ENCODE measurements at regions not wholly inside any gene's neighbourhood (a gene's known extent, or its start where the extent isn't known, plus 50 kb on each side); places are given as distances from the start of the nearest gene placed in this dataset.
"Not testable (repeated sequence)": the region's sequence is repeated elsewhere in the genome, so short reads cannot be mapped to it uniquely, and the experiment has no call there.

DNA sequence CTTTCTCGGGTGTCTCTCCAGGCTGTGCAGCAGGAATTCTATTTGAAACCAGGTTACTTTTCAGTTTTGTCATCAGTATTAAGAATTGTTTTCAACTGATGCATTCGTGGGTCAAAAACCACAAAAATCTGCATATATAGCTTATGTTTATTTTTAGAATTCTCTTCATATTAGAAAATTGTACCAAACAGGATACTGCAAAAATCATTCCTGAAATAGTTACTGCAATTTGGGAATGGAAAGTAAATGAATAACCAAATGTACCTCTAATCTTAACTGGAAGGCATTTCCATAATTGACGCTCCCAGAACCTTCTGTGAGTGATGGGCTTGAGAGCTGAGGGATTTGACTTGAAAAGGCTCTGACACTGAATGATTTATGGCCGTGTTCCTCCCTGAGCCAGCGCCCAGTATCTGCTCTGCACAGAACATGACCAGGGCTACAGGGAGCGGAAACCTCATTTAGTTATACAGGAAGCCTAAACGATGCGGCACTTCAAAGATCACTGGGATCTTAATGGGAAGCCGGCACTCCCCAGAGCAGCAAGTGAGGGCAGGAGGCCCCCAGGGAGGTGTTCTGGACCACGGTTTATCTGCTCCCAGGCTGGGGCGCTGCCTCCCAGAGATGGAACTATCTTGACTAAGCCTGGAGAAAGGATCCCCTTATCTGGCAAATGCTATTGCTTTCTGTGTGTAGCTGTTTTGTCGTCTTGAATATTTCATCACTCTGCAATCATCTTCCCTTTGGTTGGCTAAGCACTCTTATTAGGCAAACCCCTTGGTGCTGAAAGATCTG lies 446.0 kb downstream of the QKI start:
- DNase-seq: peak; percentile 28
- Histone ChIP-seq H3K36me3 (replicated peaks) (no peaks in the 10 kb centered on the region), H3K27me3 (replicated peaks) (no peaks in the 10 kb centered on the region), H3K27ac (no peak overlapping the region), H3K4me3 (ENCODE audit: low read depth, low read length) (peak overlapping the region; percentile 24)
- in situ Hi-C loops (cut with HindIII; ENCODE audit: low pct_ligation_motif_present, low sequenced_read_pairs): no loop called here
- TF ChIP-seq, protein P1, sequence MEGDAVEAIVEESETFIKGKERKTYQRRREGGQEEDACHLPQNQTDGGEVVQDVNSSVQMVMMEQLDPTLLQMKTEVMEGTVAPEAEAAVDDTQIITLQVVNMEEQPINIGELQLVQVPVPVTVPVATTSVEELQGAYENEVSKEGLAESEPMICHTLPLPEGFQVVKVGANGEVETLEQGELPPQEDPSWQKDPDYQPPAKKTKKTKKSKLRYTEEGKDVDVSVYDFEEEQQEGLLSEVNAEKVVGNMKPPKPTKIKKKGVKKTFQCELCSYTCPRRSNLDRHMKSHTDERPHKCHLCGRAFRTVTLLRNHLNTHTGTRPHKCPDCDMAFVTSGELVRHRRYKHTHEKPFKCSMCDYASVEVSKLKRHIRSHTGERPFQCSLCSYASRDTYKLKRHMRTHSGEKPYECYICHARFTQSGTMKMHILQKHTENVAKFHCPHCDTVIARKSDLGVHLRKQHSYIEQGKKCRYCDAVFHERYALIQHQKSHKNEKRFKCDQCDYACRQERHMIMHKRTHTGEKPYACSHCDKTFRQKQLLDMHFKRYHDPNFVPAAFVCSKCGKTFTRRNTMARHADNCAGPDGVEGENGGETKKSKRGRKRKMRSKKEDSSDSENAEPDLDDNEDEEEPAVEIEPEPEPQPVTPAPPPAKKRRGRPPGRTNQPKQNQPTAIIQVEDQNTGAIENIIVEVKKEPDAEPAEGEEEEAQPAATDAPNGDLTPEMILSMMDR (IDR thresholded peaks at IDR 0.05; ENCODE audit: low read depth, low read length, missing control alignments): no peak

DNA sequence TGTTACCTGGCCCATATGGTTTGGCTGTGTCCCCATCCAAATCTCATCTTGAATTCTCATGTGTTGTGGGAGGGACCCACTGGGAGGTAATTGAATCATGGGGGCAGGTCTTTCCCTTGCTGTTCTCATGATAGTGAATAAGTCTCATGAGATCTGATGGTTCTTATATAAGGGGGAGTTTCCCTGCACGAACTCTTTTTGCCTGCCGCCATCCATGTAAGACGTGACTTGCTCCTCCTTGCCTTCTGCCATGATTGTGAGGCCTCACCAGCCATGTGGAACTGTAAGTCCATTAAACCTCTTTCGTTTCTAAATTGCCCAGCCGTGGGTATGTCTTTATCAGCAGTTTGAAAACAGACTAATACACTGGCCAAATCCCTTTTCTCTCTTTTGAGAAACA lies 444.4 kb downstream of the QKI start:
- DNase-seq; H3K27ac ChIP-seq; H3K27me3 ChIP-seq (replicated peaks); H3K4me3 ChIP-seq (ENCODE audit: low read depth, low read length); in situ Hi-C loops (cut with HindIII; ENCODE audit: low pct_ligation_motif_present, low sequenced_read_pairs); H3K36me3 ChIP-seq (replicated peaks): not testable (repeated sequence)

DNA sequence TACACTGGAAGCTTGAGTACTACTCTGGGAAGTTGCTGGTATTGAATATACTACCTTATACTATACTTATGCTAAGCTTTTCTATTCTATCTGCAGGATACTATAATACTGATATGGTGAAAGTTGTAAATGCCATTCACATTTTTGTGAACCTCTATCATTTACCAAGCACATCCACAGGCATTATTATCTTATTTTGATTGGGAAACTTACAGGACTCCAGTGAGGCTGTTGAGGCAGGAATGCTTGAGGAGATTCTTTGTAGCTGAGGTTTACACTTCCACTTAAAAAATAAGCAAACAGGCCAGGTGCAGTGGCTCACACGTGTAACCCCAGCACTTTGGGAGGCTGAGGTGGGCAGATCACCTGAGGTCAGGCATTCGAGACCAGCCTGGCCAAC lies 442.9 kb downstream of the QKI start:
- TF ChIP-seq, protein P1 (IDR thresholded peaks at IDR 0.05; ENCODE audit: low read depth, low read length, missing control alignments): no peak
- no peak for DNase-seq
- in situ Hi-C loops (cut with HindIII; ENCODE audit: low pct_ligation_motif_present, low sequenced_read_pairs): no loop called here
- H3K27me3 ChIP-seq (replicated peaks): no peaks in the 10 kb centered on the region
- H3K4me3 ChIP-seq (ENCODE audit: low read depth, low read length): no peak overlapping the region
- H3K27ac ChIP-seq: no peak overlapping the region
- no peaks in the 10 kb centered on the region for H3K36me3 ChIP-seq (replicated peaks)

DNA sequence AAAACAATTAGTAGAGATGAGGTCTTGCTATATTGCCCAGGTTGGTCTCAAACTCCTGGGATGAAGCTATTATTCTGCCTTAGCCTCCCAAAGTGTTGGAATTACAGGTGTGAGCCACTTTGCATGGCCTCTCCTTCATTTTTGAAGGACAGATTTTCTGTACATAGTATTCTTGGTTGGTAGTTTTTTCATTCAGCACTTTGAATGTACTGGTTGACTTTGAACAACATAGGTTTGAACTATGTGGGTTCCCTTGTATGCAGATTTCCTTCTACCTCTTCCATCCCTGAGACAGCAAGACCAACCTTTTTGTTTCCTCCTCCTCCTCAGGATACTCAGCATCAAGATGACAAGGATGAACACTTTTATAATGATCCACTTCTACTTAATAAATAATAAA lies 436.4 kb downstream of the QKI start:
- no peak for DNase-seq
- no peak overlapping the region for H3K4me3 ChIP-seq (ENCODE audit: low read depth, low read length)
- TF ChIP-seq, protein P1 (IDR thresholded peaks at IDR 0.05; ENCODE audit: low read depth, low read length, missing control alignments): no peak
- H3K27me3 ChIP-seq (replicated peaks): no peaks in the 10 kb centered on the region
- in situ Hi-C loops (cut with HindIII; ENCODE audit: low pct_ligation_motif_present, low sequenced_read_pairs): no loop called here
- H3K27ac ChIP-seq: no peak overlapping the region
- H3K36me3 ChIP-seq (replicated peaks): no peaks in the 10 kb centered on the region

DNA sequence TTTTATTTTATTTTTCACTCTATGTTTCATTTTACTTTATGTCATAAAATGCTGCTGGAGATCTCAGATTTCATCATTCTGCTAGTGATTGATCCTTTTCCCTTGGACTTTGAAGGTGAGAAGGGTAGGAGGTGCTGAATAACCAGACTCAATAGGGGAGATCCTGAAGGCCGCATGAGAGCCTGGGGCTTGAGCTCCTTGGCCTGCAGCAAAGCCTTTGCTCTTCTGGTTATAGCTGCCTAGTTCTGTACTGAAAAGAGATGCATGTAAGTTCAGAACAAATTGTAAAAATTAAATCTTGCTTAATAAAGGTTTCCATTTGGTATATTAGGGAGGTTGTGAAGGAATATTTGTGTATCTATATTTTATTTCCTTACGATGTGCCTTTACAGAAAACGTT lies 430.2 kb downstream of the QKI start:
- TF ChIP-seq, protein P1 (IDR thresholded peaks at IDR 0.05; ENCODE audit: low read depth, low read length, missing control alignments): no peak
- no peak overlapping the region for H3K27ac ChIP-seq
- DNase-seq: no peak
- H3K27me3 ChIP-seq (replicated peaks): no peaks in the 10 kb centered on the region
- no peak overlapping the region for H3K4me3 ChIP-seq (ENCODE audit: low read depth, low read length)
- in situ Hi-C loops (cut with HindIII; ENCODE audit: low pct_ligation_motif_present, low sequenced_read_pairs): no loop called here
- H3K36me3 ChIP-seq (replicated peaks): no peaks in the 10 kb centered on the region

DNA sequence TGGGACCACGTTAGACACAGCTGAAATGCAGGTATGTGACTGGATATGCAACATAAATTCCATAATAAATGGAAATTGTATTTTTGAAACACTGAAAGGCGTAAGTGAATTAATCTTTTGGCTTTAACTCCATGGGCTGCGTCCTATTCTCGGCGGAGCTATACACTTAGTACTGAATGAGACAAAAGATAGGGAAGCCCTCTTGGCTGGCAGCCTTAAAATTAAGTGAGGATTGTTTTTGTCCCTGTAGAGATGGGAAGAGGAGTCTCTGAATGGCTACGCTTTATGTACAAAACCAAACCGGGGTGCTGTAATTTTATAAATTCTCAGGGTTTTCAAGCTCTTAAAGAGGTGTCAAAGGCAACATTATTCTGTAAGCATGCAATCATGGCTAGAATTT lies 429.8 kb downstream of the QKI start:
- no peaks in the 10 kb centered on the region for H3K27me3 ChIP-seq (replicated peaks)
- H3K36me3 ChIP-seq (replicated peaks): no peaks in the 10 kb centered on the region
- TF ChIP-seq, protein P1 (IDR thresholded peaks at IDR 0.05; ENCODE audit: low read depth, low read length, missing control alignments): no peak
- H3K27ac ChIP-seq: no peak overlapping the region
- DNase-seq: no peak
- H3K4me3 ChIP-seq (ENCODE audit: low read depth, low read length): no peak overlapping the region
- in situ Hi-C loops (cut with HindIII; ENCODE audit: low pct_ligation_motif_present, low sequenced_read_pairs): no loop called here

All from brain microvascular endothelial cell (primary cell).